Cardiac fibroblast (primary cell): ENCODE measurements at regions not wholly inside any gene's neighbourhood (a gene's known extent, or its start where the extent isn't known, plus 50 kb on each side); places are given as distances from the start of the nearest gene placed in this dataset.

Experiments
- DNase-seq, 2 donors: peaks; one replicate each; pipeline versions ENCODE4 v3.0.0 to v3.0.0-alpha.2; 2010; ENCODE audit warnings: low read depth in 2 of 2
- H3K4me3 ChIP-seq, 2 donors: replicated peaks in 1 of 2; 1 replicate in 1 of 2; 2 replicates in 1 of 2; pipeline ENCODE4 v1.5.1; 2011; ENCODE audit warnings: low read depth in 2 of 2, low read length in 2 of 2, mild to moderate bottlenecking in 2 of 2, moderate library complexity in 1 of 2
- TF ChIP-seq, protein P1 (sequence below): IDR thresholded peaks from one replicate; pipeline ENCODE4 v1.5.1; 2011; ENCODE audit warnings: low read depth, mild to moderate bottlenecking, low read length, inconsistent platforms

DNA sequence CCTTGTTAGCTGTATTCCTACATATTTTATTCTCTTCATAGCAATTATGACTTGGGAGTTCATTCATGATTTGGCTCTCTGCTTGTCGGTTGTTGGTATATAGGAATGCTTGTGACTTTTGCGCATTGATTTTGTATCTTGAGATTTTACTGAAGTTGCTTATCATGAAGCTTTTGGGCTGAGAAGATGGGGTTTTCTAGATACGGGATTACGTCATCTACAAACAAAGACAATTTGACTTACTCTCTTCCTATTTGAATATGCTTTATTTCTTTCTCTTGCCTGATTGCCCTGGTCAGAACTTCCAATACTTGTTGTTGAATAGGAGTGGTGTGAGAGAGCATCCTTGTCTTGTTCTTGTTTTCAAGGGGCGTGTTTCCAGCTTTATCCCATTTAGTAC lies 569.8 kb upstream of the NRXN1 start:
- TF ChIP-seq, protein P1, sequence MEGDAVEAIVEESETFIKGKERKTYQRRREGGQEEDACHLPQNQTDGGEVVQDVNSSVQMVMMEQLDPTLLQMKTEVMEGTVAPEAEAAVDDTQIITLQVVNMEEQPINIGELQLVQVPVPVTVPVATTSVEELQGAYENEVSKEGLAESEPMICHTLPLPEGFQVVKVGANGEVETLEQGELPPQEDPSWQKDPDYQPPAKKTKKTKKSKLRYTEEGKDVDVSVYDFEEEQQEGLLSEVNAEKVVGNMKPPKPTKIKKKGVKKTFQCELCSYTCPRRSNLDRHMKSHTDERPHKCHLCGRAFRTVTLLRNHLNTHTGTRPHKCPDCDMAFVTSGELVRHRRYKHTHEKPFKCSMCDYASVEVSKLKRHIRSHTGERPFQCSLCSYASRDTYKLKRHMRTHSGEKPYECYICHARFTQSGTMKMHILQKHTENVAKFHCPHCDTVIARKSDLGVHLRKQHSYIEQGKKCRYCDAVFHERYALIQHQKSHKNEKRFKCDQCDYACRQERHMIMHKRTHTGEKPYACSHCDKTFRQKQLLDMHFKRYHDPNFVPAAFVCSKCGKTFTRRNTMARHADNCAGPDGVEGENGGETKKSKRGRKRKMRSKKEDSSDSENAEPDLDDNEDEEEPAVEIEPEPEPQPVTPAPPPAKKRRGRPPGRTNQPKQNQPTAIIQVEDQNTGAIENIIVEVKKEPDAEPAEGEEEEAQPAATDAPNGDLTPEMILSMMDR: no peak
- DNase-seq: no peak
- no peak overlapping the region for H3K4me3 ChIP-seq

DNA sequence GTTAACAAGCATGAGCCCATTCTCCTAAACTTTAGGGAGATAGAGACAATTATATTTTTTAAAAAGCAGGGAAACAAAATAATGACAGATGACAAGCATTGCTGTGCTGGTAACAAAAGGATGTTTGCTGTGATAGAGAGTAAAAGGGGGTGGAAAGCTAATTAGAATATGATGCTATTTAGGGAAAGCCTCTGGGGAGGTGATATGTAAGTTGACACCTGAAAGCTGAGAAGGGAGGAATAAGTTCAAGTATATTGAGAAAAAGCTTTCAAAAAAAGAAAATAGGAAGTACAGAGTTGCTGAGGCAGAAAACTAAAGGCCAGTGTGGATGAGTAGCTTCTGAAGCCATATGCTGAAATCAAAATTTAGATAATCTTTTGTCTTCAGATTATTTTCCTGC lies 565.2 kb upstream of the NRXN1 start:
- DNase-seq: no peak
- TF ChIP-seq, protein P1: no peak
- H3K4me3 ChIP-seq: no peak overlapping the region

DNA sequence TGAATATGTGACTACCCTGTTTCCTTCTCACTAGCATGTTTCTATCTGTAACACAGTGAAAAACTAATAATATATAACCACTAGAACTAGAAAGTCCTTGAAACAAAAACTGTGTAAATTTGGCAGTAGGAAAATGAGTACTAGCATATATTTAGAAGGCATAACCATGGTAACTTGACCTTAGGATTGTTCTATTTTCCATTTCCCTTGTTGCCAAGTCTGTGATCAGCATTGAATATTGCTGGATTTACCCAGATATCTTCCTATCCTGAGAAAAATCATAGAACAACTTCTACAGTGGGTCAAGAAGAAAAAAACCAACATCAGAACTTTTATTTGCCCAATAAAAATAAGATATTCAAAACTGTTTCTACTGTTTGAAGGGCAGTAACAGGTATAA lies 563.9 kb upstream of the NRXN1 start:
- TF ChIP-seq, protein P1: no peak
- H3K4me3 ChIP-seq: no peak overlapping the region
- DNase-seq: no peak

DNA sequence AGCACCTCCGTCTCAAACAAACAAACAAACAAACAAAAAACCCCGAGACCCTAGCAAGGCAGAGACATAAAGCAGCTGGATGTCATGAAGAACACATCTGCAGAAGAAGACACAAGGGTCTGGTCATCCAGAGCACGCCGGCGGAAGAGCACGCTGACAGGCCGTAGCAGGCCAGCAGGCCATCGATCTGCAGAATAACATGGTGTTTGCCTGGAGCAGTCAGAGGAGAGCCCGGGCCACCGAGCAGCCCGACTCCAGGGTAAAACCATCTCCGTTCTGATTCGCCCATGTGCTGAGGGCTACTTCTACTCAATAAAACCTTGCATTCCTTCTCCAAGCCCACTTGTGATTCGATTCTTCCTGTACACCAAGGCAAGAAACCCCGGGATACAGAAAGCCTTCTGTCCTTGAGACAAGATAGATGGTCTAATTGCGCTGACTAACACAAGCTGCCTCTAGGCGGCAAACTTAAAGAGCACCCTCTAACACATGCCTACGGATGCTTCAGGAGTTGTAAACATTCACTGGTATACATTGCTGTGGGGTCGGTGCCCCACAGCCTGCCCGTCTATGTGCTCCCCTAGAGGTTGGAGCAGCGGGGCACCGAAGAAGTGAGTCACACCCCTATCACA lies 549.8 kb upstream of the NRXN1 start:
- H3K4me3 ChIP-seq: no peak overlapping the region
- no peak for DNase-seq
- TF ChIP-seq, protein P1: no peak

GRCh38 chr2:51579412-51579811 lies 547.5 kb upstream of the NRXN1 start:
- no peak overlapping the region for H3K4me3 ChIP-seq
- TF ChIP-seq, protein P1: no peak
- DNase-seq: no peak

GRCh38 chr2:51575181-51575580 lies 543.2 kb upstream of the NRXN1 start:
- no peak overlapping the region for H3K4me3 ChIP-seq
- no peak for DNase-seq
- TF ChIP-seq, protein P1: no peak

- TF ChIP-seq, protein P1: no peak
- no peak for DNase-seq
- H3K4me3 ChIP-seq: no peak overlapping the region
These were observed 527.1 kb upstream of the NRXN1 start for GRCh38 chr2:51559026-51559425.
